ENCODE measurements at regions not wholly inside any gene's neighbourhood (a gene's known extent, or its start where the extent isn't known, plus 50 kb on each side); places are given as distances from the start of the nearest gene placed in this dataset.
"Not testable (repeated sequence)": the region's sequence is repeated elsewhere in the genome, so short reads cannot be mapped to it uniquely, and the experiment has no call there.

DNA sequence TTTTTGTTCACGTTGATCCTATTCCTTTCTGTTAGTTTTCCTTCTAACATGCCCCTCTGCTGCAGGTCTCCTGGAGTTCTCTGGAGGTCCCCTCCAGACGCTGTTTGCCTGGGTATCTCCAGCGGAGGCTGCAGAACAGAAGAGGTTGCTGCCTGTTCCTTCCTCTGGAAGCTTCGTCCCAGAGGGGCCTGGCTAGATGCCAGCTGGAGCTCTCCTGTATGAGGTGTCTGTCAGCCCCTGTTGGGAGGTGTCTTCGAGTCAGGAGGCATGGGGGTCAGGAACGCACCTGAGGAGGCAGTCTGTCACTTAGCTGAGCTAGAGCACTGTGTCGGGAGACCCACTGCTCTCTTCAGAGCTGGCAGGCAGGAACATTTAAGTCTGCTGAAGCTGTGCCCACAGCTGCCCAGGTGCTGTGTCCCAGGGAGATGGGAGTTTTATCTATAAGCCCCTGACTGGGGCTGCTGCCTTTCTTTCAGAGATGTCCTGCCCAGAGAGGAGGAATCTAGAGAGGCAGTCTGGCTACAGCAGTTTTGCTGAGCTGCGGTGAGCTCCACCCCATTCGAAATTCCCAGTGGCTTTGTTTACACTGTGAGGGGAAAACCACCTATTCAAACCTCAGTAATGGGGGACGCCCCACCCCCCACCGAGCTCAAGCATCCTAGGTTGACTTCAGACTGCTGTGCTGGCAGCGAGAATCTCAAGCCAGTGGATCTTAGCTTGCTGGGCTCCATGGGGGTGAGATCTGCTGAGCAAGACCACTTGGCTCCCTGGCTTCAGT, 196.2 kb downstream of the EDEM1 start:
- TF ChIP-seq ZFX (IDR thresholded peaks at IDR 0.05) = not testable (repeated sequence)
- TF ChIP-seq, protein P1, sequence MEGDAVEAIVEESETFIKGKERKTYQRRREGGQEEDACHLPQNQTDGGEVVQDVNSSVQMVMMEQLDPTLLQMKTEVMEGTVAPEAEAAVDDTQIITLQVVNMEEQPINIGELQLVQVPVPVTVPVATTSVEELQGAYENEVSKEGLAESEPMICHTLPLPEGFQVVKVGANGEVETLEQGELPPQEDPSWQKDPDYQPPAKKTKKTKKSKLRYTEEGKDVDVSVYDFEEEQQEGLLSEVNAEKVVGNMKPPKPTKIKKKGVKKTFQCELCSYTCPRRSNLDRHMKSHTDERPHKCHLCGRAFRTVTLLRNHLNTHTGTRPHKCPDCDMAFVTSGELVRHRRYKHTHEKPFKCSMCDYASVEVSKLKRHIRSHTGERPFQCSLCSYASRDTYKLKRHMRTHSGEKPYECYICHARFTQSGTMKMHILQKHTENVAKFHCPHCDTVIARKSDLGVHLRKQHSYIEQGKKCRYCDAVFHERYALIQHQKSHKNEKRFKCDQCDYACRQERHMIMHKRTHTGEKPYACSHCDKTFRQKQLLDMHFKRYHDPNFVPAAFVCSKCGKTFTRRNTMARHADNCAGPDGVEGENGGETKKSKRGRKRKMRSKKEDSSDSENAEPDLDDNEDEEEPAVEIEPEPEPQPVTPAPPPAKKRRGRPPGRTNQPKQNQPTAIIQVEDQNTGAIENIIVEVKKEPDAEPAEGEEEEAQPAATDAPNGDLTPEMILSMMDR (conservative IDR thresholded peaks at IDR 0.05) = not testable (repeated sequence)
